SK-N-SH treated with all-trans-retinoic acid at 6 μM for 48 hours (cell line): ENCODE measurements at regions not wholly inside any gene's neighbourhood (a gene's known extent, or its start where the extent isn't known, plus 50 kb on each side); places are given as distances from the start of the nearest gene placed in this dataset.

Experiments
- ARNTL ChIP-seq: fragments of 450-650 bp; formaldehyde crosslinking; IDR thresholded peaks from 2 replicates; pipeline ENCODE4 v1.5.0; 2020; ENCODE audit warnings: low read depth, mild to moderate bottlenecking, moderate library complexity, borderline replicate concordance
- RARB ChIP-seq: fragments of 250-450 bp; sonication (Bioruptor Pico); IDR thresholded peaks from 2 replicates; pipeline ENCODE4 v1.8.0; 2021; ENCODE audit warnings: mild to moderate bottlenecking, moderate library complexity
- ZFP30 ChIP-seq: fragments of 450-650 bp; formaldehyde crosslinking; IDR thresholded peaks from 2 replicates; pipeline ENCODE4 v1.5.0; 2022; ENCODE audit warnings: mild to moderate bottlenecking, moderate library complexity

DNA sequence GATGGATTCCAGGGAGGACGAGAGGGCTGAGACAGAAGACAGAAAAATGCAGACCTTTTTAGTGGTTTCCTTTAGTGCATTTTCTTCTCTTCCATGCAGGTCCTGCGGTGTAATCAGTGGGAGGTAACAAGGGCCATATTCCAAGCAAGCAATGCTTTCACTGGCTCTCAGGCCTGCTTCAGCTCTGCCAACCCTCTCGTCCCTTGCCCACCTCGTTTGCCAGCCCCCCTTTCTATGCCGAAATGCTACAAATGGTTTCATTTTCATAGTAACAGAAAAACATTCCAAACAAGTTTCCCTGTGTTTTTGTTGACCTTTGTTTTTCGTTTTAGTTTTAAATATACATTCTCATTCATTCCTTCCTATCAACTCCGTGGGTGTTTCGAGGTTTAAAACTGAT is 443.1 kb downstream of the TTLL7 start:
- TF ChIP-seq ZFP30 (CRISPR knock-in tag) (no peak), RARB (CRISPR knock-in tag) (no peak), ARNTL (no peak)
